ENCODE measurements at regions not wholly inside any gene's neighbourhood (a gene's known extent, or its start where the extent isn't known, plus 50 kb on each side); places are given as distances from the start of the nearest gene placed in this dataset.

DNA sequence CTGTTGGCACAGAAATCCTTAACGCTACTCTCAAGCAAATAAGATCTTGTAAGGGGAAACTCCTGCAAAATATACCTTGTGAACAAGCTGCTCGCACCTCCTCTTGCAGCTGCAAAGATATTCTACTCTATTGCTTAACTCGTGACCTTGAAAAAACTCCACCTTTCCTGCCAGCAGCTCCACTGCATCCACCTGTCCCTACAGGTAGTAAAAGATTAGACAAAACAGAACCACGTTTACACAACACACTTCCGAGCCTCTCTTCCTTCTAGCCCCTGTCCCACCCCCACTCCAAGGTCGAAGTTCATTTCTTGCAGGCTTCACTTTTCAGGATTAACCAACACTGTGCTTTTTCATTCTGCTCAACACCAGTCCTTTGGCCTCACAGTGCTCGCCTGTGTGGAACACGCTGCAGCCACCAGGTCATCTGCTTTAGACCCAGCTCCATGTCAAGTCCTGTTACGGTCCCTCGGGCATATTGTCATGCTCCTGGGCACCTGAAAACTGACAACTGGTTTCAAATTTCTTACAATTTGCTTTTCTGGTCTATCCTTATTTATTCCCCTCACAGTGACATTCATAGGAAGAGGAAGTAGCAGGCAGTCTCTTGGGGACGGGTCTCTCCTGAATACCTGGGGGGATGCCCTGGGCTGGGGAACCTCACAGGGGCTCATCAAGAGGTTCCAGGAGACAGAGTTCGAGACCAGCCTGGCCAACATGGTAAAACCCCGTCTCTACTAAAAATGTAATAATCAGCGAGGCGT lies 165.8 kb upstream of the KLF14 start:
- H3K27ac ChIP-seq: peak overlapping the region; percentile 84
- TF ChIP-seq, protein P1, sequence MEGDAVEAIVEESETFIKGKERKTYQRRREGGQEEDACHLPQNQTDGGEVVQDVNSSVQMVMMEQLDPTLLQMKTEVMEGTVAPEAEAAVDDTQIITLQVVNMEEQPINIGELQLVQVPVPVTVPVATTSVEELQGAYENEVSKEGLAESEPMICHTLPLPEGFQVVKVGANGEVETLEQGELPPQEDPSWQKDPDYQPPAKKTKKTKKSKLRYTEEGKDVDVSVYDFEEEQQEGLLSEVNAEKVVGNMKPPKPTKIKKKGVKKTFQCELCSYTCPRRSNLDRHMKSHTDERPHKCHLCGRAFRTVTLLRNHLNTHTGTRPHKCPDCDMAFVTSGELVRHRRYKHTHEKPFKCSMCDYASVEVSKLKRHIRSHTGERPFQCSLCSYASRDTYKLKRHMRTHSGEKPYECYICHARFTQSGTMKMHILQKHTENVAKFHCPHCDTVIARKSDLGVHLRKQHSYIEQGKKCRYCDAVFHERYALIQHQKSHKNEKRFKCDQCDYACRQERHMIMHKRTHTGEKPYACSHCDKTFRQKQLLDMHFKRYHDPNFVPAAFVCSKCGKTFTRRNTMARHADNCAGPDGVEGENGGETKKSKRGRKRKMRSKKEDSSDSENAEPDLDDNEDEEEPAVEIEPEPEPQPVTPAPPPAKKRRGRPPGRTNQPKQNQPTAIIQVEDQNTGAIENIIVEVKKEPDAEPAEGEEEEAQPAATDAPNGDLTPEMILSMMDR (conservative IDR thresholded peaks at IDR 0.05): no peak

DNA sequence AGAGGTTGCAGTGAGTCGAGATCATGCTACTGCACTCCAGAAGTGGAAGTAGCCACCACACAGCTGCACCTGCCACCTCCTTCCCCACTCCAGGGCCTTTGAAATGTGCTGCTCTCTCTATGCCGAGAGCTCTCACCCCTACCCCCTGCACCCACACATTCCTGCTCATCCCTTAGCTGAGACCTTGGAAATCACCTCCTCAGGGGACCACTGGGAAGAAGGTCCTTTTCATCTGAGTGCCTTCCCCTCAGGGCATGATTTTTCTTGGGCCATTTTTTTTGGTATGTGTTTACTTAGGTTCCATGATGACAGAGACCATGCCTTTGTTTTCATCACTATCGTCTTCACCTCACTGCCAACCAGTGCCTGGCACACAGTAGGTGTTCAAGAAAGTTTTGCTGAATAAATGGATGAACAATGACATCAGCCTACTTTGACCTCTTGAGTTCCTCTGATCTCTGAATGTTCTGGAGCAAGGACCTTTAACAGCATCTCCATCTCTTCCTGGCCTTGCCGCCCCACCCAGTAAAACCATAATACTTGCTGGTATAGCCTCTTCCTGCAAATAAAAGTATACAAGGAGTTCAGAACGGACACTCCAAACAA lies 166.6 kb upstream of the KLF14 start:
- peak overlapping the region; percentile 84 for H3K27ac ChIP-seq
- TF ChIP-seq, protein P1 (conservative IDR thresholded peaks at IDR 0.05): no peak

DNA sequence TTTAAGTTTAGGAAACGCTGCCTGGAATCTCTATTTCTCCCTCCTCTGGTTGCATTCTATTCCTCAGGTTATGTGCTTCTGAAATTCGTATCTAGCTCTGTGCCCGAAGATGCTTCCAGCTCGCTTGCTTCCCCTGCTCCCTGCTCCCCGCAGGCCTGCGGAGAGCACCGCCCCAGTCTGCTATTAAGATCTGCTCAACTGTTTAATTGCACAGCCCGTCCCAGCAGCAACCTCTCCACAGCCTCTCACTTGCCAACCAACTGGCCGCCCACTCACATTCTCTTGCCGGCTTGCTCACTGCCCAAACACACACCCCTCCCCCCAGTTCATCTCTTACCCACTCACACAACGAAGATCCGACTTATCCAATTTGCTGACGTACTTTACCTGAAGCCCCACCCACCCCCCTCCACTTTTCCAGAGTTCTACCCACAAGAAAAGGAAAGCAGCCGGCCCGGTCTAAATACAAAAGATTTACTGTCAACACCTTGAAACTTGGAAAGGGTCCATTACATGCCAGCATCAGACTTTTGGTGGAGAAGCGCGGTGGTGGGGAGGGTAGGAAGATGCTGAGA lies 167.3 kb upstream of the KLF14 start:
- H3K27ac ChIP-seq: peak overlapping the region; percentile 84
- TF ChIP-seq, protein P1 (conservative IDR thresholded peaks at IDR 0.05): no peak

DNA sequence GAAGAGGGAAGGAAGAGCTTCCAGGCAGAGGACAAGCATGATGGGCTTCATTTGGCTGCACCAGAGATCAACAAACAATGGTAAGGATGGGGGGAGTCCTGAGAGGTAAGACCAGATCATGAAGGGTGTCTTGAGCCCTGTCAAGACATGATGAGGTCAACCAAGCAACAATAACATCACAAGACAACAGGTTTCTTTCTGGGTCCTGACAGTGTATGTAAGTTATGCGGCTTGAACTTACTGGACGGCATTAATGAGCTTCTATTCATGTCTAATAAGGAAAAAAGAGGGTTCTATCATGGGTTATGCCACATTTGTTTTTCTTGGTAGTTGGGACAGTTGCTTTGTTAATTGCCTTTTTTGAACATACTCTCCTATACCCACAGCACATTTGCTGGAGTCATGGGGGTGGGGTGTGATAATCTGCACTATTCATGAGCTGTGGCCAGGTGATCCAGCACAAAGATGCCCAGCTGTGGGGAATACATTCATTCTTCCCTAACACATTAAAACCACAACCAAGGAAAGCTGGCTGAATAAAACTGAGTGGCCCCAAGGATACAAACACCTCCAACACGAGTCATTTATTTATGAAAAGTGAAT lies 168.8 kb upstream of the KLF14 start:
- TF ChIP-seq, protein P1 (conservative IDR thresholded peaks at IDR 0.05): no peak
- H3K27ac ChIP-seq: no peak overlapping the region

DNA sequence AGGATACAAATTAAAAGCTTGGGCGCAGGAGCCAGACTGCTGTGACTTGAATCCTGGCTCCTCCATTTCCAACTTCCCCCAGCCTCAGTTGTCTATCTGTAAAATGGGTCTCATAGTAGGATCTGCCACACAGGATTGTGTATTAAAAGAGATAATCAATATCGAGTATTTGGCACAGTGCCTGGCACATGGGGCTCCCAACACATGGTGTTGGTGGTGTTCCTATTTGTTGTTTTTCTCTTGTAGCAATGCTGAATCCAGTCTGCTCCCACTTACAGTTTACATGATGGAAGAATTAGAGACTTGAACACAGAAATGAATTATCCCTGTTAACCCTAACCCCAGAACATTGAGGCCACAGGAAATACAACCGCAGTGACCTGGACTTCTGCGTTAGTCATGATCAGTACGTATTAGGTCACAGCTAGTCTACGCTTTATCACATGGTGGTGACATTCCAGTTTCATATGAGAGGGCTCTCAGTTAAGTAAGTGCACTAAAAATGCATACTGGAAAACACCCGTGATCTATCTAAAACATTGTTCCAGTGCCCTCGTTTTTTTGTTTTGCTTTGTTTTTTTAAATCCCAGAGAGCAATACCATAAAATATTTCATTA lies 169.5 kb upstream of the KLF14 start:
- H3K27ac ChIP-seq: peak overlapping the region; percentile 37; the same call in 1 of the 2 replicates
- TF ChIP-seq, protein P1 (conservative IDR thresholded peaks at IDR 0.05): no peak

DNA sequence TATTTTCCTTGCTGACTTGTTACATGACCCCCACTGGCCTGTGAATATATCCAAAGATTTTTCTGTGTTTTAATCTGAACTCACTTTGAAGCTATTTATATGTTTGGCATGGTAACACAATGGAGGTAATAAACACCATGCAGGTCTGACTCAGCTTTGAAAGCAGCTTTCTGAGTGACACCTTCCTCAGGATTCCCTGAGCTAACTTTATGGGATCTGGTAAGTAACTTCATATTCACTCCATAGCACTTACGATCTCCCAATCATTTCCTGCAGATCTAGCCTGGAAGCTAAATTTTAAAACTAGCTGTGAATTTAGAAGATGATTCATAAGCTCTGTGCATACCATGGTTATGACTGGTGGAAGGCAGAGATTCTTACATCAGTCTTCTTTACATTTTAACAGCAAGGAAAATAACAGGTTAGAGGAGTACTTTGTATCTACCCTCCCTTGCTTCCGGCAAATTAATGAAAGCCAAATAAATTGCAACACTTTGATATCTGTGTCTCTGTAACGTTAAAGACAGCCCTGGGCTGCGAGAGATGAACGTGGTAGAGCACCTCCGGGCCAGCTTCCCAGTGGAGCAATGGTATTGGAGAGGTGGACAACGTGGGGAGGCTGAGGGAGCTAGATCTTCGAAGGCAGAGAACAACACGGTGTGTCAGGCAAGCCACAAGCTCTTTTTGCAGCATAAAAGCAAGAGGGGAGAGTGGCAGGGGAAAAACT lies 170.2 kb upstream of the KLF14 start:
- TF ChIP-seq, protein P1 (conservative IDR thresholded peaks at IDR 0.05): no peak
- peak overlapping the region; percentile 37 for H3K27ac ChIP-seq
